NCI-H2107 treated with DMSO at 0.1 percent for 48 hours (cell line): ENCODE measurements at regions not wholly inside any gene's neighbourhood (a gene's known extent, or its start where the extent isn't known, plus 50 kb on each side); places are given as distances from the start of the nearest gene placed in this dataset.

Source experiments
- DNase-seq: peaks from one replicate; lab custom pipeline; 2025; ENCODE audit not compliant: unreplicated experiment; lab: John Stamatoyannopoulos, UW

DNA sequence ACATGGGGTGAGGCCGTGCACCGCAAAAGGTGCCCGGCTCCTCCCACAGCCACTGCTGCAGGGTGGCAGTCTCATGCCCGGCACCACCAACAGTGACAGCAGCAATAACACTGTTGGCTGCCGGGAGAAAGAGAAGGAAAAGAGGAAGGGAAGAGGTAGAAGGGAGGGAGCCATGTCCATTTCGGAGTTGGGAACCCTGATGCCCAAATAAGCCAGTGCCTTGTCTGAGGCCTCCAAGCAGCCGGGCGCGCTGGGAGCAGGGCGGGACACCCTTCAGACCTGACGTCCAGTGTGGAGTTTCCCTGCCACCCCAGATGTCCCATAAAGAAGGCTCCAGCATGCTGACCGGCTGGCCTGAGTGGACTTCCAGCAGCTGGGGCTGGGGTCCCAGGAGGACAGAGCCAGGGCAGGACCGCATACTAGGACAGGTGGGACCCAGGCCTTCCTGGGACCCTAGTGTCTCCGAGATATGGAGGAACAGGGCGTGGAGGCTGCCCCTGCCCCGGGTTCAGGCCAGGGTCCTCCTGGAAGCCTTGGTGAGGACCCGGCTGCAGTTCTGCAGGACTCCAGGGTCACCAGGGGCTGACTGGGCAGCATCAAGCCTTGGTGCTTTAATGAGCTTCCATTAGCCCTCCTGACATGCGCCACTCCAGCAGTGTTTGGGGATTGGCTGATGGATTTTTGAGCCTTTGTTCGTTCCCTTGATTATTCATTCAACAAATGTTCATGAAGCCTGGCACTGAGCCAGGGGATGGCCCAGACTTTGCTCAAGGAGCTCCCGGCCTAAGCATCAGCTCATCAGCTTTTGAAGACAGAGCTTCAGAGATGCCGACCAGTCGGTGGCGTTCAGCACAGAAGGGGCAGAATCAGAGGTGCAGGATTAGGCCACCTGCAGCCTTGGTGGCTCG is 223.6 kb upstream of the CIBAR2 start:
- DNase-seq, result no peak

DNA sequence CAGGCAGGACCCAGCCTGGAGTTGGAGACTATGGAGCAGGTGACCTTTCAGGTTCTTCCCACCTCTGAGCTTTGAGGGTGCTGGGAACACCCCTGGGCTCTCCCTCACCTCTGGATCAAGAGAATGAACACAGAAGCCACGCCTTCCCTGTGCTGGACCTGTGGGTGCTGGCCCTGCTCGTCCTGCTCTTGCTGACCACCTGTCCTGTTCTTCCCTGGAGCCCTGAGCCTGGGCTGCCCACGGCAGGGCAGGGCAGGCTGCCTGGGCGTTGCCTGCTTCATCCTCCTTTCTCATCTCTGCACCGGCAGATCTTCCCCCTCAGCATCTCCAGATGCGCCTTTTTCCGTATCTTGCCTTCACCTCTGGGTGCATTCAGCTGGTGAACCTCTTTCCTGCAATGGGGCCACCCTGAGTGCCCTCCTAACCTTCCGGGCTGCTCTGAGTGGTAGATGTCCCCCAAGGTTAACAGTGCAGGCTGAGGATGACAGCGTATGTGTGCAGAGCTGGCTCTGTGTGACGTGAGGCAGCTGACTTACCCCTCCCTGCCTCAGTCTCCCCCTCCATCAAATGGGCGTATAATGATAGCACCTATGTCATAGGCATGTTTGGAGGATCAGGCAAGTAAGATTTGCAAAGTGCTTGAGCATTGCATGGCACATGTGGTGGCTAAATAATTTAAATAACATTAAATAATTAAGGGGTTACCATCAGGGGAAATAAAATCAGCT is 225.8 kb upstream of the CIBAR2 start:
- DNase-seq, result no peak

DNA sequence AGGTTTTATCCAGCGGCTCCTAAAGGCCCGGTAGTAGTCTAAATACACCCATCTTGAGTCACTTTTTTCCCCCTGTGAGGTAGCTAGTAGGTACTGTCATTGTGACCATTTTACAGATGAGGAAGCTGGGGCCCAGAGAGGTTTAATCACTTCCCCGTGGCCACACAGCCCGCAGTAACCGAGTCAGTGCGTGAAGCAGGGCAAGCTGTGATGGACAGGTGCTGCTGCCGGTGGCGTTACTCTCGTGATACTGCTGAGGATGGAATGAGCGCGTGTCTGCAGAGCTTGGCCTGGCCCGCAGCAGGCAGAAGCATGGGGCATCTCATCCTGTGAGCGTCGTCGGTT is 226.3 kb upstream of the CIBAR2 start:
- no peak for DNase-seq

DNA sequence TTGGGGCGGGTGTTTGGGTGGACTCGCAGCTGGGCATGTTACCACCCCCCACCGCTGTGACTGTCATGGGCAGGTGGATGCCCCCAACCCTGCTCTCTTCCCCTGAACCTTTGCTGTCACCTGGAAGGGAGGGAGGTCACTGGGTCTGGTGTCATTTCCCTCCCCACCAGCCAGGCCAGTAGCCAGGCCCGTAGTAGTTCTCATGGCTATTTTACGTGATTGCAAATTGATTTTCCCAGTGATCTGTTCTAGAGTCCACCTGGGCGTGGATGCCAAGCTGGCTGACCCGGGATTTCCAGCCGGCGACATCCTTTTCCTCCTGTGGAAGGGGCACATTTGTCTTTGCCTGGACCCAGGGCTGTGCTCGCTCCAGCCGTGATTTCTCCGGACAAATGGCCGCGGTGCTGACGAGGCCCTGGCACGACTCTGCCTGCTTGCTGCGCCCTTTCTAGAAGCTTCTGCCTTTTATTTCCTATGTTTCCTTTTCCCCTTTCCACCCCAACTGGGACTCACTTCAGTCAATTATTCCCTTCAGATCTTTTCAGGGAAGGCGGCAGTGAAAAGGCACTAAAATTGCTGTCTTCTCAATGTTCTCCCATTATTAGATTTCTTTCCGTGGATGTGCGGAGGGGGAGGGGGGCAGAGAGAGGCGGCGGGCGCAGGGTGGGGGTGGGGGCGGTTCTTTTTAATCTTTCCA is 226.9 kb upstream of the CIBAR2 start:
- DNase-seq, result no peak

DNA sequence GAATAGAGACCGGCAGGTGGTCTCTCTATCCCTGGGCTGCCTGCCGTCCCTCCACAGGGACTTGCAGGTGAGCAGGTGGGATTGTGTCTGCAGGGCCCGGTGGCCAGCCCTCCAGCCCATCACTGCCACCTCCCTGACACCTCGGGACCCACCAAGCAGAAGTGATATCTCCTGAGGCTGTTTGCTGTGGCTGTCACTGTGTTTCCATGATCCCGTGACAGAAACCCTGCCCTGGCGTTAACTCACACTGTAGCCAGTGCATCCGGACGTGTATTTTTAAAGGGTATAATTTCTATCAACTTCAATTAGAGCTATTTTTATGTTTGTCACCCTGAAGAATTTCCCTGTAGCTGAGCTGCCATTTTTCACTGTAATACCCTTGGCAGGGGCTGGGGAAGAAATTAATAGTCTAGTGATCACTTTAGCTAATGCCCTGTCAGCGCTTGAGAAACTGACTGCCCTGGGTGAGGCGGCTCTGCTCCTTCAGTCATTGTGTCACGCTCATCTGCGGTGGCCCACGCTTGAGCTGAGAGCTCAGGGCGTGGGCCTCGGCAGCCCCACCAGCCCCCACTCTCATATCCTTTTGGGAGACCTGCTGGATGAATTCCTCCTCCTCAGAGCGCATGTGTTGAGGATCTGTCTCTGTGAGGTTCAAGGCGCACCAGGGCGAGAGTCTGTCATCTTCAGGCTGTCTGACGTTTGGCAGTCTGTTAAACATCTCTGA is 229.9 kb upstream of the CIBAR2 start:
- no peak for DNase-seq

DNA sequence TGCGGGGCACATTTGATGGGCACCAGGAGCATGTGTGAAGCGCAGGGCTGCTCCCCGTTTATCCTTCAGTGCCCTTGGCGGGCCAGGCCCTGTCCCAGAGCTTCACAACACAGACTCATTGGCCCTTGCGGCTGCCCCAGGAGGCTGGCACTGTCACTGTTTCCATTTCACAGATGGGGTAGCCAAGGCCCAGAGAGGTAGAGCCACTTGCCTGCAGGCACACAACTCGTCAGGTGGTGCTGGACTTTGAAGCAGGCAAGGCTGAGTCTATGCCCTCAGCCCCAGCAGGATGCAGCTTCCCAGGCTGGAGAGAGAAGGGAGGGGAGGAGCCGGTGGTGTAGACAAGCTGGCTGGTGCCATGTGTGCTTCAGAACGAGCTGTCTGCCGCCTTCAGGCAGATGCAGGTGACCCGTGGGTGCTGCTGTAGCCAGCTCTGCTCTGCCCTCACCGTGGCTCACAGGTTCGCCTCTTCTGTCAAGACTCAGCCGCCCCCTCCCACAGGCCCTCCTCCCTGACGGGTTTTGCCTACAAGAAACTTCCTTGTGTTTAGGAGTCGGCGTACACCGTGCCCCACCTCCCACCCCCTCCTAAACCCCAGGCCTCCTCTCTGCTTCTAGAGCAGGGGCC is 232.3 kb upstream of the CIBAR2 start:
- no peak for DNase-seq

DNA sequence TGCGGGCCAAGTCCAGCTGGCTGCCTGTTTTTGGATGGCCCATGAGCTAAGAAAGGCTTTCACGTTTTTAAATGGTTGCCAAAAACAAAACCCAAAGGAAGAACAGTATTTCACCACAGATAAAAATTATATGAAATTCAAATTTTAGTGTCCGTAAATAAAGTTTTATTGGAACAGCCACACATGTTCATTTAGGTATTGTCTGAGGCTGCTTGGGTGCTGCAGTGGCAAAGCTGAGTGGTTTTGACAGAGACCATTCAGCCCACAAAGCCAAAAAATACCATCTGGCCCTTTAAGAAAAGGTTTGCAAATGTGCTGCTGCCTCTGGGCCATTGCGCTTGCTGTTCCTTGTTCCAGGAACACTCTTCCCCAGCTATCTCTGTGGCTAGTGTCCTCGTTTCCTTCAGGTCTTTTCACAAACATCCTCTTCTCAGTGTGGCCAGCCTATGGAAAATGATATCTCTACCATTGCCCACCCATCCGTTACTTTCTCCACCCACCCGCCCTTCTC is 232.9 kb upstream of the CIBAR2 start:
- DNase-seq, result no peak

DNA sequence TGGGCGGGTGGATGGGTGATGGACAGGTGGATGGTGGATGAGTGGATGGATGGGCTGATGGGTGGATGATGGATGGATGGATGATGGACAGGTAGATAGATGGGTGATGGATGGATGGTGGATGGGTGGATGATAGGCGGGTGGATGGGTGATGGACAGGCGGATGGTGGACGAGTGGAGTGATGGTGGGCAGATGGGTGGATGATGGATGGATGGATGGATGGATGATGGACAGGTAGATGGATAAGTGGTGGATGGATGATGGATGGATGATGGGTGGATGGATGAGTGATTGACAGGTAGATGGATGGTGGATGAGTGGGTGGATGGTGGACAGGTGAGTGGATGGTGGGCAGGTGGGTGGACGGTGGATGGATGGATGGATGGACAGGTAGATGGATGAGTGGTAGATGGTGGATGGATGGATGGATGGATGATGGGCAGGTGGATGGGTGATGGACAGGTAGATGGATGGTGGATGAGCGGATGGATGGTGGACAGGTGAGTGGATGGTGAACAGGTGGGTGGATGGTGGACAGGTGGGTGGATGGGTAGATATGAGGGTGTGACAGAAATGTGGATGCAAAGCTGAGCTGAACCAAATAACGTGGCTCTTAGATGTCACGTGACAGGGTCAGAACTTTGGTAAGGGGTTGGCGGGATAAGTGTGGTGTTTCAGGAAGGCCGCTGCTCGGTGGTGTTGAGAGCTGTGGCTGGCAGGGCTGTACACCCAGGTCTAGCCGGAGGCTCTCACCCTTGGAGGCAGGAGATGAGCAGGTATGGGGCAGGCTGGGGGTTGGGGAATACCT is 234.3 kb upstream of the CIBAR2 start:
- DNase-seq, result no peak

DNA sequence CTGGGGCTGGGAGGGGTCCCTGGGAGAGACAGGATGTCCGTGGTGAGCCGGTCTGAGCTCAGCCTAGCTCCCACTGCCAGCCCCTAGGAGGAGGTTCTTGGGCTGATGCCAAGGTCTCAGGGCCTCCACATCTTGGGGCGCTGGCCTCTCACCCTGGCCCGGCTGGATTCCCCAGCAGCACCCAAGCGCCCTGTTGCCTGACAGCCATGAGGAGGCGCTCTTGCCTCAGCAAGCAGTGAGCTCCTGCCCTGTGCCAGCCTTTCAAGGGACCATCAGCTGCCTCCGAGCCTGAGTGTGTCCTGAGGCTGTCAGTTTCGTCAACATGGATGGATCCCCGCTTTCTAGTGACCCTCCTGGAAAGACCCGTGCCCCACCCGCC is 234.9 kb upstream of the CIBAR2 start:
- DNase-seq, result no peak

DNA sequence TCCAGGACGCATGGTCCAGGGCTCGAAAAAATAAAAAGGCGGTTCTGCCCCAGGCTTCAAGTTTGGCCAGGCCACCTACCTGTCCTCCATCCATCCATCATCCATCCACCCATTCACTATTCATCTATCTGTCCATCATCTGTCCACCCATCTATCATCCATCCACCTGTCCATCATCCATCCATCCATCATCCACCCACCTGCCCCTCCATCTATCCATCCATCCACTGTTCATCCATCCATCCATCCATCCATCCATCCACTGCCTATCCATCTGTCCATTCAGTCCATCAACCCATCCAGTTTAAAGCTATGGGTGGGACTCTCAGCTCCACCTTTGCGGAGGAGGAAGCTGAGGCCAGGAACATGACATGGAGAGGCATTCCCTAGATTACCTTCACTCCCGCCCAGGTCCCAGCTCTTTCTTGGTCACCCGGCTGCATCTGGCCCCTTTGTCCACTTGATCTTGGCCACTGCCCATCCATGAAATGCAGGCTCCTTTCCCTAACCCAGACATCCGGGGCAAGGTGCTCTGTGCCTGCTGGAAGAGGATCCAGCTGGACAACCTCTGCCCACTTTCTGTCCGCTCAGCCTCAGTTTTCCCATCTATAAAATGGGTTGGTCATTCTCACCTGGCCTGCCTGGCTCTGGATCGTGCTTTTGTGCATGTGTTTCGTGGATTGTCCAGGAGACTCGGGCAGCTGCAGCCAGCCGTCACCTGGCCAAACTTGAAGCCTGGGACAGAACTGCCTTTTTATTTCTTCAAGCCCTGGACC is 236.0 kb upstream of the CIBAR2 start:
- DNase-seq, result no peak

DNA sequence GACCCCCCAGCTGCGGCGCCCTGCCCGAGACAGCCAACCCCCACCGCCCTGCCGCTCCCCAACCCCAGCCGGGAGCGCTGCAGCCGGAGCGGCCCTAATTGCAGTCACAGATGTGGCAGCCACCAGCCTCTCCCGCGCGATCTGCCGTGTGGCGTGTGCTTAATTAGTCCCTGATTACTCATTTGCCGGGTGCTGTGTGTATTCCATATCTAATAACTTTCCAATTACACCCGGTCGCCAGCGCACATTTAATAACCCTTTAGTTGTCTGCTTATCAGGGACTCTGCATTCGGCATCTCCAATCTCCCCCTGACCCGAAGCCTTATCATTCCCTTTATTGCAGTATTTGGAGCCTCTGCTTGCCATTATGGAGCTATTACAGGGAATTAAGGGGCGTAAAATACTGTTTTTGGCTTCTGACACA is 236.7 kb upstream of the CIBAR2 start:
- DNase-seq, result no peak

DNA sequence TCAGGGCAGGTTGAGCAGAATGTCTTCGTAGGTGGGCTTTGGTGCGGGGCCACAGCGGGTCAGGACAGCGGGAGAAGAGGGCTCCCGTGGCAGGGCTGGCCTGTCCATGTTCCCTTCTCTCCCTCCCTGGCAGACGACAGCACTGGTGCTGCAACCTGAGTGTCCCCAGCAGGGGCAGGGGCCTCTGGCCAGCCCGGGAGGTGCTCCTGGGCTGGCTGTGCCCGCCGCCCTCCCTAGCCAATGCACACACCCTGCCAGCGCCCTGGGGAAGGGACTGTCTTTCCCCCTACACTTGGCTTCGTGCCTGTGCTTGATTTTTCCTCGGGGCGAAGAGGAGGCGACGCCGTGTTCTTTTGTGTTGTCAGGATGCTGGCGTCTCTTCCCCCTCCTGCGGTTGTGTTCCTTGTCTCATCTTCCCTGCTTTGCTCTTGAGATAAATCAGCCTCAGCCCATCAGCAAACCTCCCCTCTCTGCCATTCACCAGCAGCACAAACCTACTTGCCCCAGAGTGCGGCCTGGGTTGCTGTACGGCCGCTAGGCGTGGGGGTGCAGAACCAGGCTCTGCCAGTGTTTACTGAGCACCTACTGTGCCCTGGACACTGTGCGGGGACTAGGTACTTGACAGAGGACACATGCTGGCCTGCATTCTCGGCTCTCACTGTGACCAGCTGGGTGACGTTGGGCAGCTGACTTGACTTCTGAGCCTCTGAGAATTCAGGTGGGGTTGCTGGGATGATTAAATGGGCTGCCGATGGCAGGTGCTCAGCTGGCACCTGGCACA is 237.3 kb upstream of the CIBAR2 start:
- no peak for DNase-seq

DNA sequence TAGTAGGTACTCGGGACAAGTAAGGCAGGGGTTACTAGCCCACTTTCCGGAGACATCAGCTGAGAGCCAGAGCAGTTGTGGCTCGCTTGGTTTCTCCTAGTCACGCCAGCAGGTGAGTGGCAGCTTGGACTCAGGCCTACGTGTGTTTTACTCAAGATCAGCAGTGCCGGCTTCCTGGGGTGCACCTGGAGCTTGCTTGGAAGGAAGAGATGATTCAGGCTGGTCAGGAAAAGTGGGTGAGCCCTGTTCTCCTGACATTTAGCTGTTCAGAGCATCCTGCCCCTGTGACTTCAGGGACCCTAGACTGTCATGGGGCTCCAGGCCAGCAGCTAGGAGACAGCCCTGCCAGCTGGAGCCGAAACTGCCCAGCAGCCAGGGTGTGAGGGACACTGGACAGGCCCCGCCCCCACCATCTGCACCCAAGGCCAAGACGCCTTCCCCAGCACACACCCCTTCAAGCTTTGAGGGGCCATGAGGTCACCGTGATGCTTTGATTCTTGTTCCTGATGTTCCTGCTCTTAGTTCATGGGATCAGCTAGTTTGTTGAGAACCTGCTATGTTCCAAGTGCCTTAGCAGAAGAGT is 238.0 kb upstream of the CIBAR2 start:
- DNase-seq, result no peak

DNA sequence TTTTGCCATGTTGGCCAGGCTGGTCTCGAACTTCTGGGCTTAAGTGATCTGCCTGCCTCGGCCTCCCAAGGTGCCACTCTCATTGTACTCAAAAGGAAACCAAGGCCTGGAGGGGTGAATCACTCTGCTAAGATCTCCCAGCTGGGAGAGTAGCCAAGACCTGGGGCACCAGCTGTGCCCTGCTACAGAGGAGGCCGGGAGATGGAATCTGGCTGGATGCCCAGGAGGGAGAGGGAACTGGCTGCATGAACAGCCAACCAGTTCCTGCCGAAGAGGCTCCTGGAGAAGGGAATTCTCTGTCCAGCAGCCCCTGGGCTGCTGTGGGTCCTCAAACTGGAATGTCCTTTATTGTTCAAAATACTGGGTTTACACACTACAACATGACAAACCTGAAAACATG is 238.7 kb upstream of the CIBAR2 start:
- DNase-seq, result peak; percentile 95

DNA sequence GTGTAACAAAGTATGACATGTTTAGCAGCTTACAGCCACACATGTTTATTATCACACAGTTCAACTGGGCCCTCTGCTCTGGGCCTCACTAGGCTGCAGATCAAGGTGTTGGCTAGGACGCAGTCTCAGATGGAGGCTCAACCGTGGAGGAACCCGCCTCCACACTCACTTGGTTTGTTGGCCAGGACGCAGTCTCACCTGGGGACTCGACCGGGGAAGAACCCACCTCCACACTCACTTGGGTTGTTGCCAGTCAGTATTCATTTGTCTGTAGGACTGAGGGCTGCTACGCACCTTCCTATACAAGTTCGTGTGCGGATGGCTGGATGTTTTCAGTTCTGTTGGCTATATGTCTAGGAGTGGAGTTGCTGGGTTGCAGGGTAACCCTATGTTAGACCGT is 240.7 kb upstream of the CIBAR2 start:
- DNase-seq, result no peak

DNA sequence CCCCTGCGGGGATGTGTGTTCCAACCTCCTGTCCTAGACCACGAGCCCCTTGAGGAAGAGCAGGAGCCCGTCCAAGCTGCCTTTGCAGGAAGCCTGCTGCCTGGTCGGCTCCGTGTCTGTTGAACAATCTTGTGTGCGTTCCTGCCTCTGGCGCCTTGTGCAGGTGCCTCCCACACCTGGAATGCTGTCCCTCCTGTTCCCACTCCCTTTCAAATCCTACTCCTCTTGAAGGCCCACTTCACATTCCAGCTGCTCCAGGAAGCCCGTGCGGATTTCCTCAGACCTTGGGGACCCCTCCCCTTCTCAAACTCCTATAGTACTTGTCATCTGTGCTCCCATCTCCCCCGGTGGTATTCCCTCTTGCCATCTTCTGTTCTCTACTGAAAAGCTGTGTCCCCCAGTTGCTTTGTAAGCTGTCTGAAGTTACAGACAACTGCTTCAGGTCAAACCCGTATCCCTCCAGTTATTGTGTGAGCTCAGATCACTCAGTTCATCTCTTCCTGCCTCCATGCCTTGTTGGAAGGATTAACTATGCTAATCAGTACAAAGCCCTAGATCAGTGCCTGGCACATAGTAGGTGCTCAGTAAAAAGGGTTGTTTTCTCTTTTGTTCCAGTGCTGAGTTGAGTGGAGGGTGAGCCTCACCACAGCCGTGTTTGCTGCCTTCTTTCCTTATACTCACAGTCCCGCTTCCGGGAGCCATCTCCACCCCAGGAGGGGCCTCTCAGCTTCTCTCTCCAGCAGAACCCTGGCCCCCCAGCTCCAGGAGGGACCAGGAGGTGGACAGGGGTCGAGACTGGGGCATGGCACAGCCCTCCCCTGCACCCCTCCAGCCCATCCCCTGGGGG is 241.8 kb upstream of the CIBAR2 start:
- no peak for DNase-seq
